ENCODE measurements at regions not wholly inside any gene's neighbourhood (a gene's known extent, or its start where the extent isn't known, plus 50 kb on each side); places are given as distances from the start of the nearest gene placed in this dataset.

- no peak for DNase-seq (ENCODE audit: low spot score)
- H2AFZ ChIP-seq (ENCODE audit: low read length) = no peak overlapping the region
- POLR2A ChIA-PET = no interaction called here
These were observed 69.9 kb upstream of the ATP2C1 start for GRCh38 chr3:130823996-130824395.

GRCh38 chr3:130825762-130826299, 68.1 kb upstream of the ATP2C1 start:
- no TSS peak for BruUV-seq (replicated peaks)

More at GRCh38 chr3:130823996-130824395, 69.9 kb upstream of the ATP2C1 start:
- CTCF ChIA-PET (ENCODE audit: unreplicated experiment) = no interaction called here
- H3K4me2 ChIP-seq (ENCODE audit: low read length) = no peak overlapping the region
- H3K36me3 ChIP-seq (ENCODE audit: insufficient read depth, low read length) = no peaks in the 10 kb centered on the region
- H3K9me2 ChIP-seq (ENCODE audit: insufficient read depth, low read length) = no peaks in the 10 kb centered on the region
- H3K4me1 ChIP-seq (ENCODE audit: insufficient read depth, low read length, poor library complexity, severe bottlenecking) = no peaks in the 10 kb centered on the region
- no peaks in the 10 kb centered on the region for H3K9me3 ChIP-seq (ENCODE audit: low read length)
- no peak overlapping the region for H3K4me3 ChIP-seq (ENCODE audit: low read depth, low read length, poor library complexity, severe bottlenecking)
- no peaks in the 10 kb centered on the region for H3K79me2 ChIP-seq (ENCODE audit: insufficient read depth, low read depth, low read length)
- no peak for TF ChIP-seq CTCF (conservative IDR thresholded peaks at IDR 0.05; ENCODE audit: low read length)
- no peak for TF ChIP-seq EZH2phosphoT487 (IDR thresholded peaks at IDR 0.05; ENCODE audit: borderline replicate concordance, low read depth, low read length)
- no peak overlapping the region for H3K27ac ChIP-seq (ENCODE audit: low read depth, low read length, poor library complexity, severe bottlenecking)
- H4K20me1 ChIP-seq (ENCODE audit: insufficient read depth, low read length) = no peaks in the 10 kb centered on the region
- BruUV-seq (replicated peaks) = no TSS peak
- intact Hi-C loops (cut with micrococcal nuclease; ENCODE audit: unreplicated experiment) = no loop called here

GRCh38 chr3:130826516-130827182, 67.2 kb upstream of the ATP2C1 start:
- intact Hi-C loops (cut with micrococcal nuclease; ENCODE audit: unreplicated experiment) = no loop called here
- Histone ChIP-seq H2AFZ (ENCODE audit: low read length) (no peak overlapping the region), H3K4me2 (ENCODE audit: low read length) (no peak overlapping the region)

More at GRCh38 chr3:130825762-130826299, 68.1 kb upstream of the ATP2C1 start:
- Histone ChIP-seq H3K4me1 (ENCODE audit: insufficient read depth, low read length, poor library complexity, severe bottlenecking) (no peaks in the 10 kb centered on the region), H3K36me3 (ENCODE audit: insufficient read depth, low read length) (no peaks in the 10 kb centered on the region), H3K4me3 (ENCODE audit: low read depth, low read length, poor library complexity, severe bottlenecking) (no peak overlapping the region), H3K27ac (ENCODE audit: low read depth, low read length, poor library complexity, severe bottlenecking) (no peak overlapping the region), H2AFZ (ENCODE audit: low read length) (no peak overlapping the region), H3K4me2 (ENCODE audit: low read length) (no peak overlapping the region), H3K9me3 (ENCODE audit: low read length) (no peaks in the 10 kb centered on the region), H4K20me1 (ENCODE audit: insufficient read depth, low read length) (no peaks in the 10 kb centered on the region), H3K9me2 (ENCODE audit: insufficient read depth, low read length) (no peaks in the 10 kb centered on the region), H3K79me2 (ENCODE audit: insufficient read depth, low read depth, low read length) (no peaks in the 10 kb centered on the region)
- intact Hi-C loops (cut with micrococcal nuclease; ENCODE audit: unreplicated experiment) = no loop called here
- POLR2A ChIA-PET = no interaction called here
- CTCF ChIA-PET (ENCODE audit: unreplicated experiment) = no interaction called here
- DNase-seq (ENCODE audit: low spot score) = no peak
- TF ChIP-seq EZH2phosphoT487 (IDR thresholded peaks at IDR 0.05; ENCODE audit: borderline replicate concordance, low read depth, low read length) = no peak

More at GRCh38 chr3:130826516-130827182, 67.2 kb upstream of the ATP2C1 start:
- Histone ChIP-seq H3K4me3 (ENCODE audit: low read depth, low read length, poor library complexity, severe bottlenecking) (no peak overlapping the region), H3K9me2 (ENCODE audit: insufficient read depth, low read length) (no peaks in the 10 kb centered on the region), H3K27ac (ENCODE audit: low read depth, low read length, poor library complexity, severe bottlenecking) (no peak overlapping the region), H3K79me2 (ENCODE audit: insufficient read depth, low read depth, low read length) (no peaks in the 10 kb centered on the region), H3K4me1 (ENCODE audit: insufficient read depth, low read length, poor library complexity, severe bottlenecking) (no peaks in the 10 kb centered on the region), H4K20me1 (ENCODE audit: insufficient read depth, low read length) (no peaks in the 10 kb centered on the region), H3K9me3 (ENCODE audit: low read length) (no peaks in the 10 kb centered on the region), H3K36me3 (ENCODE audit: insufficient read depth, low read length) (no peaks in the 10 kb centered on the region)
- BruUV-seq (replicated peaks) = no TSS peak
- TF ChIP-seq CTCF (conservative IDR thresholded peaks at IDR 0.05; ENCODE audit: low read length) (no peak), EZH2phosphoT487 (IDR thresholded peaks at IDR 0.05; ENCODE audit: borderline replicate concordance, low read depth, low read length) (no peak)
- ChIA-PET POLR2A (no interaction called here), CTCF (ENCODE audit: unreplicated experiment) (no interaction called here)
- DNase-seq (ENCODE audit: low spot score) = no peak

All from OCI-LY7 (cell line).